OCI-LY7 (cell line): ENCODE measurements at regions not wholly inside any gene's neighbourhood (a gene's known extent, or its start where the extent isn't known, plus 50 kb on each side); places are given as distances from the start of the nearest gene placed in this dataset.

Experiments
- BruUV-seq: library from RNA; stranded (reverse); fragments of 400-500 nt; replicated peaks from 2 replicates; lab custom pipeline; 2021; lab: Mats Ljungman, UMichigan
- CTCF ChIA-PET: fragments of 300-600 bp; sonication (Branson Sonifier 250); formaldehyde crosslinking; loops from one replicate; lab custom pipeline; 2022; ENCODE audit warnings: antibody characterized with exemption; ENCODE audit not compliant: unreplicated experiment; lab: Charles Lee
- POLR2A ChIA-PET: fragments of 300-600 bp; sonication (Branson Sonifier 250); formaldehyde crosslinking; loops from one replicate; lab custom pipeline; 2022; ENCODE audit warnings: antibody characterized with exemption; lab: Charles Lee
- DNase-seq: peaks from one replicate; pipeline ENCODE4 v3.0.0-alpha.2; 2015; ENCODE audit warnings: low spot score
- H2AFZ ChIP-seq: fragments of 200-600 bp; sonication (generic), shearing (Covaris generic); 2 replicates; pipeline ENCODE4 v1.6.1; 2014; ENCODE audit warnings: mild to moderate bottlenecking, antibody characterized with exemption, low read length, moderate library complexity
- H3K27ac ChIP-seq: fragments of 200-600 bp; sonication (generic); 2 replicates; pipeline ENCODE4 v1.5.1; 2014; ENCODE audit warnings: mixed run types, low read depth, mild to moderate bottlenecking, moderate library complexity, low read length, inconsistent platforms; ENCODE audit not compliant: poor library complexity, severe bottlenecking
- H3K36me3 ChIP-seq: fragments of 200-600 bp; sonication (generic); 2 replicates; pipeline ENCODE4 v1.6.1; 2014; ENCODE audit warnings: mild to moderate bottlenecking, antibody characterized with exemption, low read length, moderate library complexity, mixed read lengths; ENCODE audit not compliant: insufficient read depth
- H3K4me1 ChIP-seq: fragments of 200-600 bp; sonication (generic); 2 replicates; pipeline ENCODE4 v1.5.1; 2014; ENCODE audit warnings: mild to moderate bottlenecking, low read length; ENCODE audit not compliant: insufficient read depth, poor library complexity, severe bottlenecking
- H3K4me2 ChIP-seq: fragments of 200-600 bp; sonication (generic); 2 replicates; pipeline ENCODE4 v1.6.1; 2014; ENCODE audit warnings: mild to moderate bottlenecking, low read length
- H3K4me3 ChIP-seq: fragments of 200-600 bp; sonication (generic); 2 replicates; pipeline ENCODE4 v1.5.1; 2014; ENCODE audit warnings: mild to moderate bottlenecking, low read depth, low read length; ENCODE audit not compliant: poor library complexity, severe bottlenecking
- H3K79me2 ChIP-seq: fragments of 200-600 bp; sonication (generic); 2 replicates; pipeline ENCODE4 v1.6.1; 2016; ENCODE audit warnings: low read depth, mild to moderate bottlenecking, low read length, moderate library complexity, mixed read lengths; ENCODE audit not compliant: insufficient read depth
- H3K9me2 ChIP-seq: fragments of 200-600 bp; sonication (generic); 2 replicates; pipeline ENCODE4 v1.6.1; 2016; ENCODE audit warnings: mild to moderate bottlenecking, low read length, mixed read lengths; ENCODE audit not compliant: insufficient read depth
- H3K9me3 ChIP-seq: fragments of 200-600 bp; sonication (generic); 2 replicates; pipeline ENCODE4 v1.6.1; 2014; ENCODE audit warnings: mild to moderate bottlenecking, mixed run types, low read length, mixed read lengths
- H4K20me1 ChIP-seq: fragments of 200-600 bp; sonication (generic); 2 replicates; pipeline ENCODE4 v1.6.1; 2014; ENCODE audit warnings: mild to moderate bottlenecking, antibody characterized with exemption, low read length, moderate library complexity, mixed read lengths; ENCODE audit not compliant: insufficient read depth
- CTCF ChIP-seq: fragments of 200-600 bp; sonication (generic); conservative IDR thresholded peaks from 2 replicates; pipeline ENCODE4 v1.5.1; 2014; ENCODE audit warnings: mild to moderate bottlenecking, antibody characterized with exemption, low read length, moderate library complexity, mixed read lengths
- EZH2phosphoT487 ChIP-seq: fragments of 200-600 bp; sonication (generic); IDR thresholded peaks from 2 replicates; pipeline ENCODE4 v1.6.1; 2018; ENCODE audit warnings: low read depth, borderline replicate concordance, mild to moderate bottlenecking, mixed run types, antibody characterized with exemption, low read length, moderate library complexity, mixed read lengths
- intact Hi-C: fragments of 100-400 bp; cut with micrococcal nuclease; formaldehyde crosslinking; loops from one replicate; pipeline ENCODE4 v1.10.0; 2022; ENCODE audit not compliant: unreplicated experiment

- Histone ChIP-seq H3K79me2 (no peaks in the 10 kb centered on the region), H3K4me3 (no peak overlapping the region), H4K20me1 (no peaks in the 10 kb centered on the region), H3K4me2 (no peak overlapping the region), H3K9me2 (no peaks in the 10 kb centered on the region), H3K36me3 (no peaks in the 10 kb centered on the region), H3K9me3 (no peaks in the 10 kb centered on the region), H3K27ac (no peak overlapping the region), H3K4me1 (no peaks in the 10 kb centered on the region), H2AFZ (no peak overlapping the region)
- DNase-seq = no peak
- intact Hi-C loops = no loop called here
- POLR2A ChIA-PET = no interaction called here
- TF ChIP-seq CTCF = no peak
- no peak for TF ChIP-seq EZH2phosphoT487
- BruUV-seq = no TSS peak
- CTCF ChIA-PET = no interaction called here
These were observed 407.7 kb downstream of the SH3GL2 start for GRCh38 chr9:17986595-17986994.

GRCh38 chr9:17987189-17987588, 408.3 kb downstream of the SH3GL2 start:
- DNase-seq = no peak
- CTCF ChIA-PET = no interaction called here
- no peaks in the 10 kb centered on the region for H3K9me3 ChIP-seq
- H3K4me3 ChIP-seq = no peak overlapping the region
- no peaks in the 10 kb centered on the region for H3K4me1 ChIP-seq
- POLR2A ChIA-PET = no interaction called here
- intact Hi-C loops = no loop called here
- no TSS peak for BruUV-seq
- H2AFZ ChIP-seq = no peak overlapping the region
- no peaks in the 10 kb centered on the region for H4K20me1 ChIP-seq
- H3K36me3 ChIP-seq = no peaks in the 10 kb centered on the region
- no peaks in the 10 kb centered on the region for H3K9me2 ChIP-seq
- no peaks in the 10 kb centered on the region for H3K79me2 ChIP-seq
- H3K27ac ChIP-seq = no peak overlapping the region
- H3K4me2 ChIP-seq = no peak overlapping the region
- no peak for TF ChIP-seq CTCF
- no peak for TF ChIP-seq EZH2phosphoT487

- intact Hi-C loops = no loop called here
- POLR2A ChIA-PET = interaction anchor here (1.0 kb wide), 1 partner anchor 94 kb away, joined by 3 read pairs; no protein-coding TSS in a partner anchor
- Histone ChIP-seq H4K20me1 (no peaks in the 10 kb centered on the region), H3K27ac (no peak overlapping the region), H3K36me3 (no peaks in the 10 kb centered on the region), H3K9me3 (no peaks in the 10 kb centered on the region), H3K4me1 (no peaks in the 10 kb centered on the region), H3K4me3 (no peak overlapping the region), H3K9me2 (no peaks in the 10 kb centered on the region), H3K4me2 (no peak overlapping the region), H3K79me2 (no peaks in the 10 kb centered on the region), H2AFZ (no peak overlapping the region)
- TF ChIP-seq CTCF = no peak
- TF ChIP-seq EZH2phosphoT487 = no peak
- no TSS peak for BruUV-seq
- no peak for DNase-seq
- CTCF ChIA-PET = no interaction called here
These were observed 409.6 kb downstream of the SH3GL2 start for GRCh38 chr9:17988489-17988888.
